ENCODE measurements at regions not wholly inside any gene's neighbourhood (a gene's known extent, or its start where the extent isn't known, plus 50 kb on each side); places are given as distances from the start of the nearest gene placed in this dataset.

DNA sequence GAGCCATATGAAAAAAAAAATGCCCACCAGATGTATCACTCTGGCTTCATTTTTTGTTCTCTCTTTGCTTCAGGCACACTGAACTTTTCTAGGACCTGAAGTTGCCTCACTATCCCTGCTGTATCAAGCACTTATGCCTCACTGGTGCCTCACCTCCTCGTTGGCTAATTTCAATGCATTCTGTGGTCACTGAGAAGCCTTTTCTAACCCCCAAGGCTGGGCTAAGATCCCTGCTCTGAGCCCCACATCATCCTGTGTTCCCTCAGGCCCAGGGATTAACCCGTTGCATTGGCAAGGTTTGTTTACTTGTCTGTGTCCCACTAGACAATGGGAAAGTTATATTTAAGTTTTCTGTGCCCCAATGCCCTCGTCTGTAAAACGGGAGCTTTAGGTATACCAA, 362.7 kb downstream of the OSTF1 start:
- H3K27me3 ChIP-seq (ENCODE audit: control insufficient read depth, insufficient read depth, low read length) = no peaks in the 10 kb centered on the region
- POLR2A ChIA-PET (ENCODE audit: unreplicated experiment) = no interaction called here
- H3K36me3 ChIP-seq (ENCODE audit: control insufficient read depth, insufficient read depth, low read length) = no peaks in the 10 kb centered on the region
- intact Hi-C loops (cut with micrococcal nuclease) = no loop called here
- WGBS, 2 experiments (ENCODE audit: extremely low coverage in 2 of 2, insufficient read length in 1 of 2) = 0% methylated on average over 1 of the region's 4 CpGs; no CpG with 5 or more reads in 1 of the 2 experiments
- DNase-seq (no peak), ATAC-seq (ENCODE audit: low read depth) (no peak)
- H3K4me1 ChIP-seq (ENCODE audit: control insufficient read depth, insufficient read depth, low read length) = no peaks in the 10 kb centered on the region
- no peak overlapping the region for H4K5ac ChIP-seq (ENCODE audit: low read depth, low read length)
- no peak overlapping the region for H4K8ac ChIP-seq (ENCODE audit: low read depth in 2 of 2, low read length in 2 of 2)
- H2BK20ac ChIP-seq (ENCODE audit: low read depth, low read length) = no peak overlapping the region
- H3K9ac ChIP-seq (ENCODE audit: low read depth, low read length) = no peak overlapping the region
- no peak overlapping the region for H2BK15ac ChIP-seq (ENCODE audit: low read depth, low read length)
- no peaks in the 10 kb centered on the region for H3K79me1 ChIP-seq (ENCODE audit: low read depth in 1 of 2, low read length in 2 of 2)
- no peak overlapping the region for H3K14ac ChIP-seq (replicated peaks; ENCODE audit: low read depth, low read length)
- H4K91ac ChIP-seq (ENCODE audit: insufficient read depth, low read depth, low read length) = no peak overlapping the region
- H2BK5ac ChIP-seq (ENCODE audit: low read depth, low read length, poor library complexity, severe bottlenecking) = no peak overlapping the region
- H2AK9ac ChIP-seq (replicated peaks; ENCODE audit: low read depth, low read length, poor library complexity) = no peak overlapping the region
- H3K4ac ChIP-seq (ENCODE audit: low read depth, low read length) = no peak overlapping the region
- H3K9me3 ChIP-seq (ENCODE audit: control insufficient read depth, insufficient read depth, low read length) = peaks cover 3% of the 10 kb centered on the region; the same call in 1 of the 2 replicates
- H2BK120ac ChIP-seq (ENCODE audit: low read depth, low read length) = no peak overlapping the region
- no peak overlapping the region for H3K4me3 ChIP-seq (ENCODE audit: insufficient read depth, low read depth, low read length)
- no peaks in the 10 kb centered on the region for H3K9me1 ChIP-seq (ENCODE audit: insufficient read depth, low read length)
- no TSS peak for BruUV-seq (replicated peaks)
- H2AFZ ChIP-seq (replicated peaks; ENCODE audit: low read length, poor library complexity) = no peak overlapping the region
- H3K23ac ChIP-seq (ENCODE audit: low read depth, low read length) = no peak overlapping the region
- H2AK5ac ChIP-seq (ENCODE audit: low read depth, low read length) = no peak overlapping the region
- H3K18ac ChIP-seq (ENCODE audit: low read depth, low read length) = no peak overlapping the region
- in situ Hi-C loops (cut with MboI; ENCODE audit: low sequenced_read_pairs) = no loop called here
- no peak overlapping the region for H3K4me2 ChIP-seq (ENCODE audit: low read depth, low read length)
- TF ChIP-seq FOS (IDR thresholded peaks at IDR 0.05; ENCODE audit: low read depth, low read length) (no peak), MXI1 (IDR thresholded peaks at IDR 0.05; ENCODE audit: borderline replicate concordance, low read depth, low read length) (no peak), NFE2L2 (IDR thresholded peaks at IDR 0.05; ENCODE audit: low read depth, low read length) (no peak), SMC3 (IDR thresholded peaks at IDR 0.05; ENCODE audit: low read depth, low read length) (no peak), BHLHE40 (IDR thresholded peaks at IDR 0.05; ENCODE audit: low read depth, low read length) (no peak), MAFK (IDR thresholded peaks at IDR 0.05; ENCODE audit: low read depth, low read length) (no peak), RAD21 (IDR thresholded peaks at IDR 0.05; ENCODE audit: low read length) (no peak), RCOR1 (IDR thresholded peaks at IDR 0.05; ENCODE audit: insufficient replicate concordance, low read length) (no peak), MAZ (IDR thresholded peaks at IDR 0.05; ENCODE audit: borderline replicate concordance, low read depth, low read length) (no peak)
- TF ChIP-seq, protein P1, sequence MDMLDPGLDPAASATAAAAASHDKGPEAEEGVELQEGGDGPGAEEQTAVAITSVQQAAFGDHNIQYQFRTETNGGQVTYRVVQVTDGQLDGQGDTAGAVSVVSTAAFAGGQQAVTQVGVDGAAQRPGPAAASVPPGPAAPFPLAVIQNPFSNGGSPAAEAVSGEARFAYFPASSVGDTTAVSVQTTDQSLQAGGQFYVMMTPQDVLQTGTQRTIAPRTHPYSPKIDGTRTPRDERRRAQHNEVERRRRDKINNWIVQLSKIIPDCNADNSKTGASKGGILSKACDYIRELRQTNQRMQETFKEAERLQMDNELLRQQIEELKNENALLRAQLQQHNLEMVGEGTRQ (IDR thresholded peaks at IDR 0.05; ENCODE audit: low read depth, low read length) = no peak
- TF ChIP-seq, protein P2, sequence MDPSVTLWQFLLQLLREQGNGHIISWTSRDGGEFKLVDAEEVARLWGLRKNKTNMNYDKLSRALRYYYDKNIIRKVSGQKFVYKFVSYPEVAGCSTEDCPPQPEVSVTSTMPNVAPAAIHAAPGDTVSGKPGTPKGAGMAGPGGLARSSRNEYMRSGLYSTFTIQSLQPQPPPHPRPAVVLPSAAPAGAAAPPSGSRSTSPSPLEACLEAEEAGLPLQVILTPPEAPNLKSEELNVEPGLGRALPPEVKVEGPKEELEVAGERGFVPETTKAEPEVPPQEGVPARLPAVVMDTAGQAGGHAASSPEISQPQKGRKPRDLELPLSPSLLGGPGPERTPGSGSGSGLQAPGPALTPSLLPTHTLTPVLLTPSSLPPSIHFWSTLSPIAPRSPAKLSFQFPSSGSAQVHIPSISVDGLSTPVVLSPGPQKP (IDR thresholded peaks at IDR 0.05; ENCODE audit: borderline replicate concordance, low read depth, low read length) = no peak
- TF ChIP-seq, protein P3, sequence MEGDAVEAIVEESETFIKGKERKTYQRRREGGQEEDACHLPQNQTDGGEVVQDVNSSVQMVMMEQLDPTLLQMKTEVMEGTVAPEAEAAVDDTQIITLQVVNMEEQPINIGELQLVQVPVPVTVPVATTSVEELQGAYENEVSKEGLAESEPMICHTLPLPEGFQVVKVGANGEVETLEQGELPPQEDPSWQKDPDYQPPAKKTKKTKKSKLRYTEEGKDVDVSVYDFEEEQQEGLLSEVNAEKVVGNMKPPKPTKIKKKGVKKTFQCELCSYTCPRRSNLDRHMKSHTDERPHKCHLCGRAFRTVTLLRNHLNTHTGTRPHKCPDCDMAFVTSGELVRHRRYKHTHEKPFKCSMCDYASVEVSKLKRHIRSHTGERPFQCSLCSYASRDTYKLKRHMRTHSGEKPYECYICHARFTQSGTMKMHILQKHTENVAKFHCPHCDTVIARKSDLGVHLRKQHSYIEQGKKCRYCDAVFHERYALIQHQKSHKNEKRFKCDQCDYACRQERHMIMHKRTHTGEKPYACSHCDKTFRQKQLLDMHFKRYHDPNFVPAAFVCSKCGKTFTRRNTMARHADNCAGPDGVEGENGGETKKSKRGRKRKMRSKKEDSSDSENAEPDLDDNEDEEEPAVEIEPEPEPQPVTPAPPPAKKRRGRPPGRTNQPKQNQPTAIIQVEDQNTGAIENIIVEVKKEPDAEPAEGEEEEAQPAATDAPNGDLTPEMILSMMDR (conservative IDR thresholded peaks at IDR 0.05; ENCODE audit: low read depth, low read length) = no peak
- no peak overlapping the region for H3K27ac ChIP-seq (ENCODE audit: insufficient read depth, low read length)
- dilution Hi-C loops (cut with HindIII; ENCODE audit: low sequenced_read_pairs, unreplicated experiment) = no loop called here
- no peaks in the 10 kb centered on the region for H4K20me1 ChIP-seq (ENCODE audit: insufficient read depth, low read length)
- CTCF ChIA-PET = no interaction called here
- H3K56ac ChIP-seq (ENCODE audit: extremely low read depth, insufficient read depth, low read length) = no peak overlapping the region
